ENCODE measurements at regions not wholly inside any gene's neighbourhood (a gene's known extent, or its start where the extent isn't known, plus 50 kb on each side); places are given as distances from the start of the nearest gene placed in this dataset.

GRCh38 chr5:25909163-25909562 lies 1129.2 kb downstream of the CDH9 start:
- Histone ChIP-seq H3K9me3 (ENCODE audit: insufficient read depth, low read depth, low read length) (no peaks in the 10 kb centered on the region), H3K36me3 (ENCODE audit: insufficient read depth, low read length) (no peaks in the 10 kb centered on the region), H4K20me1 (ENCODE audit: insufficient read depth, low read length) (no peaks in the 10 kb centered on the region), H3K4me2 (ENCODE audit: low read length) (no peak overlapping the region), H2AFZ (ENCODE audit: low read depth, low read length) (no peak overlapping the region), H3K27ac (ENCODE audit: low read depth, low read length) (no peak overlapping the region), H3K4me1 (ENCODE audit: insufficient read depth, low read length) (no peaks in the 10 kb centered on the region), H3K4me3 (ENCODE audit: insufficient read depth, low read depth, low read length) (no peak overlapping the region), H3K27me3 (ENCODE audit: insufficient read depth, low read length) (no peaks in the 10 kb centered on the region), H3K9ac (ENCODE audit: low read length) (no peak overlapping the region), H3K79me2 (ENCODE audit: insufficient read depth, low read length) (no peaks in the 10 kb centered on the region)
- TF ChIP-seq CTCF (IDR thresholded peaks at IDR 0.05; ENCODE audit: insufficient read depth, low read depth, low read length) (no peak), EZH2 (IDR thresholded peaks at IDR 0.05; ENCODE audit: insufficient read depth, low read length) (no peak)
- H3K4me3 Mint-ChIP-seq (ENCODE audit: unreplicated experiment) = no peak overlapping the region
- no peak overlapping the region for H3K27ac Mint-ChIP-seq (ENCODE audit: unreplicated experiment)
- H3K36me3 Mint-ChIP-seq (ENCODE audit: low read depth, unreplicated experiment) = no peaks in the 10 kb centered on the region
- DNase-seq (ENCODE audit: low read depth) (no peak), FAIRE-seq (no peak)
- no peaks in the 10 kb centered on the region for H3K27me3 Mint-ChIP-seq (ENCODE audit: low read depth, unreplicated experiment)
- H3K4me1 Mint-ChIP-seq (ENCODE audit: low read depth, unreplicated experiment) = no peaks in the 10 kb centered on the region
- H3K9me3 Mint-ChIP-seq (ENCODE audit: unreplicated experiment) = no peaks in the 10 kb centered on the region

GRCh38 chr5:25905646-25906045 lies 1132.7 kb downstream of the CDH9 start:
- H3K4me2 ChIP-seq (ENCODE audit: low read length) = no peak overlapping the region
- H3K9me3 ChIP-seq (ENCODE audit: insufficient read depth, low read depth, low read length) = peaks cover 2% of the 10 kb centered on the region
- H3K36me3 ChIP-seq (ENCODE audit: insufficient read depth, low read length) = no peaks in the 10 kb centered on the region
- Mint-ChIP-seq H3K4me3 (ENCODE audit: unreplicated experiment) (no peak overlapping the region), H3K4me1 (ENCODE audit: low read depth, unreplicated experiment) (no peaks in the 10 kb centered on the region), H3K36me3 (ENCODE audit: low read depth, unreplicated experiment) (no peaks in the 10 kb centered on the region), H3K27ac (ENCODE audit: unreplicated experiment) (no peak overlapping the region), H3K27me3 (ENCODE audit: low read depth, unreplicated experiment) (no peaks in the 10 kb centered on the region), H3K9me3 (ENCODE audit: unreplicated experiment) (no peaks in the 10 kb centered on the region)
- TF ChIP-seq EZH2 (IDR thresholded peaks at IDR 0.05; ENCODE audit: insufficient read depth, low read length) (no peak), CTCF (IDR thresholded peaks at IDR 0.05; ENCODE audit: insufficient read depth, low read depth, low read length) (no peak)
- no peak overlapping the region for H3K4me3 ChIP-seq (ENCODE audit: insufficient read depth, low read depth, low read length)
- FAIRE-seq (no peak), DNase-seq (ENCODE audit: low read depth) (no peak)
- no peaks in the 10 kb centered on the region for H4K20me1 ChIP-seq (ENCODE audit: insufficient read depth, low read length)
- no peaks in the 10 kb centered on the region for H3K79me2 ChIP-seq (ENCODE audit: insufficient read depth, low read length)
- no peak overlapping the region for H2AFZ ChIP-seq (ENCODE audit: low read depth, low read length)
- H3K4me1 ChIP-seq (ENCODE audit: insufficient read depth, low read length) = no peaks in the 10 kb centered on the region
- H3K27ac ChIP-seq (ENCODE audit: low read depth, low read length) = no peak overlapping the region
- H3K9ac ChIP-seq (ENCODE audit: low read length) = no peak overlapping the region
- no peaks in the 10 kb centered on the region for H3K27me3 ChIP-seq (ENCODE audit: insufficient read depth, low read length)

GRCh38 chr5:25892211-25892610 lies 1146.2 kb downstream of the CDH9 start:
- no peak for TF ChIP-seq CTCF (IDR thresholded peaks at IDR 0.05; ENCODE audit: insufficient read depth, low read depth, low read length)
- no peak for TF ChIP-seq EZH2 (IDR thresholded peaks at IDR 0.05; ENCODE audit: insufficient read depth, low read length)

More at GRCh38 chr5:25892211-25892610, 1146.2 kb downstream of the CDH9 start:
- no peaks in the 10 kb centered on the region for H3K9me3 ChIP-seq (ENCODE audit: insufficient read depth, low read depth, low read length)
- DNase-seq (ENCODE audit: low read depth) = no peak
- no peaks in the 10 kb centered on the region for H4K20me1 ChIP-seq (ENCODE audit: insufficient read depth, low read length)
- no peak for FAIRE-seq
- H3K4me2 ChIP-seq (ENCODE audit: low read length) = no peak overlapping the region
- no peaks in the 10 kb centered on the region for H3K27me3 Mint-ChIP-seq (ENCODE audit: low read depth, unreplicated experiment)
- no peaks in the 10 kb centered on the region for H3K36me3 Mint-ChIP-seq (ENCODE audit: low read depth, unreplicated experiment)
- no peaks in the 10 kb centered on the region for H3K36me3 ChIP-seq (ENCODE audit: insufficient read depth, low read length)
- H3K4me3 Mint-ChIP-seq (ENCODE audit: unreplicated experiment) = no peak overlapping the region
- H3K9me3 Mint-ChIP-seq (ENCODE audit: unreplicated experiment) = no peaks in the 10 kb centered on the region
- H3K4me3 ChIP-seq (ENCODE audit: insufficient read depth, low read depth, low read length) = no peak overlapping the region
- H3K27ac ChIP-seq (ENCODE audit: low read depth, low read length) = no peak overlapping the region
- no peaks in the 10 kb centered on the region for H3K27me3 ChIP-seq (ENCODE audit: insufficient read depth, low read length)
- H3K4me1 ChIP-seq (ENCODE audit: insufficient read depth, low read length) = no peaks in the 10 kb centered on the region
- no peaks in the 10 kb centered on the region for H3K4me1 Mint-ChIP-seq (ENCODE audit: low read depth, unreplicated experiment)
- no peak overlapping the region for H3K27ac Mint-ChIP-seq (ENCODE audit: unreplicated experiment)
- H3K9ac ChIP-seq (ENCODE audit: low read length) = no peak overlapping the region
- H3K79me2 ChIP-seq (ENCODE audit: insufficient read depth, low read length) = no peaks in the 10 kb centered on the region
- no peak overlapping the region for H2AFZ ChIP-seq (ENCODE audit: low read depth, low read length)

Data from astrocyte (in vitro differentiated cells and primary cell).